ENCODE measurements at regions not wholly inside any gene's neighbourhood (a gene's known extent, or its start where the extent isn't known, plus 50 kb on each side); places are given as distances from the start of the nearest gene placed in this dataset.

DNA sequence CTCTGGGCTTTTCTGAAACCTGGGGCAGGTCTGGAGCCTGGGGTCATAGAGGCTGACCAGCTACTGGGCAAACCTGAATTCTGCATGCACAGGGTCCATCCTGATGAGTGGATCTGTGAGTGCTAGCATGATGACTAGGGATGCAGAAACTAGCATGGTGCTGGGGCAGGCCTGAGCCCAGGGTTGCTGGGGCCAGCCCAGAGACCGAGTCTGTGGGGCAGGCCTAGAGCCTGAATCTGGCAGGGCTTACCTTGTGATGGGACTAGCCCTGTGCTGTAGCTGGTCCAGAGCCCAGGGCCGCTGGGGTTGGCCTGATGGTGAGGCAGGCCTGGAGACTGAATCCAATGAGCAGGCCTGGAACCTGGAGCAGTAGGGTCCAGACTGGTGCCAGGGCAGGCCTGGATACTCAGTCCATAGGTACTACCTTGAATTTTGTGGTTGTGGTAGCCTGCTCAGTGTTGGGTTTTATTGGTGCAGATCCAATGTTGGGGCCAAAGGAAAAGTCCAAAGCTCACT lies 313.5 kb downstream of the TLR4 start:
- Histone ChIP-seq H3K9me3 (ENCODE audit: control insufficient read depth, insufficient read depth, low read depth, low read length) (no peaks in the 10 kb centered on the region), H3K27me3 (ENCODE audit: control insufficient read depth, insufficient read depth, low read length) (no peaks in the 10 kb centered on the region), H3K36me3 (ENCODE audit: control insufficient read depth, insufficient read depth, low read length) (no peaks in the 10 kb centered on the region), H3K27ac (ENCODE audit: low read length) (no peak overlapping the region), H3K4me1 (ENCODE audit: control insufficient read depth, insufficient read depth, low read length) (no peaks in the 10 kb centered on the region), H3K4me3 (ENCODE audit: low read depth in 2 of 2, low read length in 2 of 2) (no peak overlapping the region)
- intact Hi-C loops (cut with micrococcal nuclease; ENCODE audit: unreplicated experiment), result no loop called here
- in situ Hi-C loops (cut with HindIII; ENCODE audit: low pct_unique_long_range_greater_than_20kb, low sequenced_read_pairs), result no loop called here
- no peak for TF ChIP-seq POLR2AphosphoS5 (IDR thresholded peaks at IDR 0.05; ENCODE audit: low read depth, low read length)
- TF ChIP-seq, protein P1, sequence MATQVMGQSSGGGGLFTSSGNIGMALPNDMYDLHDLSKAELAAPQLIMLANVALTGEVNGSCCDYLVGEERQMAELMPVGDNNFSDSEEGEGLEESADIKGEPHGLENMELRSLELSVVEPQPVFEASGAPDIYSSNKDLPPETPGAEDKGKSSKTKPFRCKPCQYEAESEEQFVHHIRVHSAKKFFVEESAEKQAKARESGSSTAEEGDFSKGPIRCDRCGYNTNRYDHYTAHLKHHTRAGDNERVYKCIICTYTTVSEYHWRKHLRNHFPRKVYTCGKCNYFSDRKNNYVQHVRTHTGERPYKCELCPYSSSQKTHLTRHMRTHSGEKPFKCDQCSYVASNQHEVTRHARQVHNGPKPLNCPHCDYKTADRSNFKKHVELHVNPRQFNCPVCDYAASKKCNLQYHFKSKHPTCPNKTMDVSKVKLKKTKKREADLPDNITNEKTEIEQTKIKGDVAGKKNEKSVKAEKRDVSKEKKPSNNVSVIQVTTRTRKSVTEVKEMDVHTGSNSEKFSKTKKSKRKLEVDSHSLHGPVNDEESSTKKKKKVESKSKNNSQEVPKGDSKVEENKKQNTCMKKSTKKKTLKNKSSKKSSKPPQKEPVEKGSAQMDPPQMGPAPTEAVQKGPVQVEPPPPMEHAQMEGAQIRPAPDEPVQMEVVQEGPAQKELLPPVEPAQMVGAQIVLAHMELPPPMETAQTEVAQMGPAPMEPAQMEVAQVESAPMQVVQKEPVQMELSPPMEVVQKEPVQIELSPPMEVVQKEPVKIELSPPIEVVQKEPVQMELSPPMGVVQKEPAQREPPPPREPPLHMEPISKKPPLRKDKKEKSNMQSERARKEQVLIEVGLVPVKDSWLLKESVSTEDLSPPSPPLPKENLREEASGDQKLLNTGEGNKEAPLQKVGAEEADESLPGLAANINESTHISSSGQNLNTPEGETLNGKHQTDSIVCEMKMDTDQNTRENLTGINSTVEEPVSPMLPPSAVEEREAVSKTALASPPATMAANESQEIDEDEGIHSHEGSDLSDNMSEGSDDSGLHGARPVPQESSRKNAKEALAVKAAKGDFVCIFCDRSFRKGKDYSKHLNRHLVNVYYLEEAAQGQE (IDR thresholded peaks at IDR 0.05; ENCODE audit: insufficient read depth in 1 of 2, low read depth in 2 of 2, low read length in 1 of 2), result no peak
- TF ChIP-seq SIN3A (IDR thresholded peaks at IDR 0.05; ENCODE audit: borderline replicate concordance, insufficient read depth, low read depth, low read length), result no peak
- TF ChIP-seq, protein P2, sequence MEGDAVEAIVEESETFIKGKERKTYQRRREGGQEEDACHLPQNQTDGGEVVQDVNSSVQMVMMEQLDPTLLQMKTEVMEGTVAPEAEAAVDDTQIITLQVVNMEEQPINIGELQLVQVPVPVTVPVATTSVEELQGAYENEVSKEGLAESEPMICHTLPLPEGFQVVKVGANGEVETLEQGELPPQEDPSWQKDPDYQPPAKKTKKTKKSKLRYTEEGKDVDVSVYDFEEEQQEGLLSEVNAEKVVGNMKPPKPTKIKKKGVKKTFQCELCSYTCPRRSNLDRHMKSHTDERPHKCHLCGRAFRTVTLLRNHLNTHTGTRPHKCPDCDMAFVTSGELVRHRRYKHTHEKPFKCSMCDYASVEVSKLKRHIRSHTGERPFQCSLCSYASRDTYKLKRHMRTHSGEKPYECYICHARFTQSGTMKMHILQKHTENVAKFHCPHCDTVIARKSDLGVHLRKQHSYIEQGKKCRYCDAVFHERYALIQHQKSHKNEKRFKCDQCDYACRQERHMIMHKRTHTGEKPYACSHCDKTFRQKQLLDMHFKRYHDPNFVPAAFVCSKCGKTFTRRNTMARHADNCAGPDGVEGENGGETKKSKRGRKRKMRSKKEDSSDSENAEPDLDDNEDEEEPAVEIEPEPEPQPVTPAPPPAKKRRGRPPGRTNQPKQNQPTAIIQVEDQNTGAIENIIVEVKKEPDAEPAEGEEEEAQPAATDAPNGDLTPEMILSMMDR (IDR thresholded peaks at IDR 0.05), result no peak
- TF ChIP-seq TCF7L2 (IDR thresholded peaks at IDR 0.05; ENCODE audit: low read depth, low read length), result no peak
- ChIA-PET CTCF (no interaction called here), POLR2A (no interaction called here)
- DNase-seq (ENCODE audit: low read depth, low spot score), result no peak
- no peak for ATAC-seq
- BruUV-seq (replicated peaks), result no TSS peak

DNA sequence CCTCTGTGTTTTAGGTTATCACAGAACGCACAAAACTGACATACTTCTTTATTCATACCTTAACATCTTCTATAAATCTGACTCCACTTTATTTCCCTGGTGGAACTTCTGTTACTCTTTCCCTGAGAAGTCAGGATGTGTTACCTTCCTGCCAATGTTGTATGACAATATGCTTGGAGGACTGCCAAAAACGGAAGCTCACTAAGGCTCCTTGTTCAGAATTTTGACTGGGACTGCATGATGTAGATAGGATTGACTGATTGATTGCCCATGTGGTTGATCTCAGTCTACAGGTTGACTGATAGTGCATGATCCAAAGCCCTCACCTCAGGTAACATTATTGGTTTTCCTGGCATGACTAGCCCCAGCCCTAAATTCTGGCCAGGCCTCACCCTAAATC lies 319.4 kb downstream of the TLR4 start:
- H3K27ac ChIP-seq (ENCODE audit: low read length), result no peak overlapping the region
- ChIA-PET POLR2A (no interaction called here), CTCF (no interaction called here)
- H3K4me3 ChIP-seq (ENCODE audit: low read depth in 2 of 2, low read length in 2 of 2), result no peak overlapping the region
- TF ChIP-seq, protein P1 (IDR thresholded peaks at IDR 0.05; ENCODE audit: insufficient read depth in 1 of 2, low read depth in 2 of 2, low read length in 1 of 2), result no peak
- no peak for TF ChIP-seq SIN3A (IDR thresholded peaks at IDR 0.05; ENCODE audit: borderline replicate concordance, insufficient read depth, low read depth, low read length)
- no peak for TF ChIP-seq POLR2AphosphoS5 (IDR thresholded peaks at IDR 0.05; ENCODE audit: low read depth, low read length)
- TF ChIP-seq, protein P2 (IDR thresholded peaks at IDR 0.05), result no peak
- no peak for TF ChIP-seq TCF7L2 (IDR thresholded peaks at IDR 0.05; ENCODE audit: low read depth, low read length)
- no TSS peak for BruUV-seq (replicated peaks)
- no peaks in the 10 kb centered on the region for H3K9me3 ChIP-seq (ENCODE audit: control insufficient read depth, insufficient read depth, low read depth, low read length)
- DNase-seq (ENCODE audit: low read depth, low spot score) (no peak), ATAC-seq (no peak)
- no peaks in the 10 kb centered on the region for H3K36me3 ChIP-seq (ENCODE audit: control insufficient read depth, insufficient read depth, low read length)
- intact Hi-C loops (cut with micrococcal nuclease; ENCODE audit: unreplicated experiment) (no loop called here), in situ Hi-C loops (cut with HindIII; ENCODE audit: low pct_unique_long_range_greater_than_20kb, low sequenced_read_pairs) (no loop called here)
- H3K4me1 ChIP-seq (ENCODE audit: control insufficient read depth, insufficient read depth, low read length), result no peaks in the 10 kb centered on the region
- no peaks in the 10 kb centered on the region for H3K27me3 ChIP-seq (ENCODE audit: control insufficient read depth, insufficient read depth, low read length)

All from Panc1 (cell line).